H1 (cell line): ENCODE measurements at regions not wholly inside any gene's neighbourhood (a gene's known extent, or its start where the extent isn't known, plus 50 kb on each side); places are given as distances from the start of the nearest gene placed in this dataset.

ENCODE experiments used
- CTCF ChIA-PET: fragments of 300-600 bp; sonication (Branson Sonifier 250); formaldehyde crosslinking; loops from one replicate; lab custom pipeline; 2021; ENCODE audit not compliant: partially characterized antibody; lab: Charles Lee
- POLR2A ChIA-PET: fragments of 300-600 bp; sonication (Branson Sonifier 250); formaldehyde crosslinking; loops from one replicate; lab custom pipeline; 2021; ENCODE audit warnings: inconsistent platforms; ENCODE audit not compliant: partially characterized antibody; lab: Charles Lee
- DNase-seq, 2 experiments: peaks; one replicate each; pipeline versions ENCODE4 v3.0.0 to v3.0.0-alpha.2; 2010 to 2022; ENCODE audit warnings: low spot score in 2 of 2, low read depth in 1 of 2, mixed read lengths in 1 of 2
- FAIRE-seq: peaks from 2 replicates; lab custom pipeline; 2011; peaks lifted over from hg19 to GRCh38; lab: Jason Lieb, UNC
- H2AFZ ChIP-seq: 2 replicates; pipeline ENCODE4 v1.8.1; 2012; ENCODE audit warnings: low read length, inconsistent platforms
- H2AK5ac ChIP-seq: 2 replicates; pipeline ENCODE4 v1.6.1; 2013; ENCODE audit warnings: low read depth, low read length
- H2BK120ac ChIP-seq: replicated peaks from 2 replicates; pipeline ENCODE3; 2013; ENCODE audit warnings: low read depth, low read length, inconsistent platforms
- H2BK12ac ChIP-seq: 2 replicates; pipeline ENCODE4 v1.6.1; 2013; ENCODE audit warnings: low read depth, low read length
- H2BK15ac ChIP-seq: 2 replicates; pipeline ENCODE4 v1.6.1; 2013; ENCODE audit warnings: low read length
- H2BK20ac ChIP-seq: 2 replicates; pipeline ENCODE4 v1.6.1; 2013; ENCODE audit warnings: low read length
- H2BK5ac ChIP-seq: 2 replicates; pipeline ENCODE4 v1.6.1; 2013; ENCODE audit warnings: low read depth, low read length
- H3K14ac ChIP-seq: 2 replicates; pipeline ENCODE4 v1.6.1; 2013; ENCODE audit warnings: inconsistent platforms; ENCODE audit not compliant: insufficient read length
- H3K18ac ChIP-seq: 2 replicates; pipeline ENCODE4 v1.6.1; 2013; ENCODE audit warnings: low read length; ENCODE audit errors: extremely low read depth
- H3K23ac ChIP-seq: 2 replicates; pipeline ENCODE4 v1.6.1; 2013; ENCODE audit warnings: inconsistent platforms; ENCODE audit not compliant: insufficient read length
- H3K23me2 ChIP-seq: 2 replicates; pipeline ENCODE4 v1.6.1; 2013; ENCODE audit warnings: low read depth, low read length
- H3K27ac ChIP-seq: 2 replicates; pipeline ENCODE4 v1.6.1; 2011; ENCODE audit warnings: low read depth, low read length, inconsistent platforms
- H3K27me3 ChIP-seq, 4 experiments: replicated peaks in 1 of 4; 1 replicate in 1 of 4; 2 replicates in 3 of 4; pipeline versions ENCODE4 v1.6.1 to v1.8.1; 2011 to 2013; ENCODE audit warnings: low read length in 3 of 4, mild to moderate bottlenecking in 3 of 4, inconsistent platforms in 2 of 4, mixed read lengths in 2 of 4, moderate library complexity in 1 of 4; ENCODE audit not compliant: control insufficient read depth in 3 of 4, insufficient read depth in 3 of 4; ENCODE audit errors: extremely low read depth in 1 of 4
- H3K36me3 ChIP-seq, 4 experiments: 2 replicates each; pipeline versions ENCODE4 v1.6.1 to v1.8.1; 2011 to 2013; ENCODE audit warnings: mild to moderate bottlenecking in 4 of 4, low read length in 3 of 4, moderate library complexity in 2 of 4, control low read depth in 1 of 4, inconsistent platforms in 1 of 4; ENCODE audit not compliant: insufficient read depth in 4 of 4, control insufficient read depth in 2 of 4
- H3K4ac ChIP-seq: replicated peaks from 2 replicates; pipeline ENCODE3; 2013; ENCODE audit warnings: low read length, low read depth, mixed read lengths, inconsistent platforms; ENCODE audit not compliant: insufficient read length
- H3K4me1 ChIP-seq, 4 experiments: replicated peaks in 1 of 4; 1 replicate in 1 of 4; 2 replicates in 3 of 4; pipeline versions ENCODE4 v1.6.1 to v1.8.1; 2011 to 2013; ENCODE audit warnings: low read length in 3 of 4, inconsistent platforms in 2 of 4, mixed read lengths in 1 of 4; ENCODE audit not compliant: insufficient read depth in 4 of 4, control insufficient read depth in 3 of 4
- H3K4me2 ChIP-seq, 2 experiments: 2 replicates each; pipeline versions ENCODE4 v1.6.1 to v1.8.1; 2011 to 2013; ENCODE audit warnings: low read depth in 2 of 2, low read length in 2 of 2, control low read depth in 1 of 2, inconsistent platforms in 1 of 2, mild to moderate bottlenecking in 1 of 2; ENCODE audit not compliant: insufficient read depth in 1 of 2
- H3K4me3 ChIP-seq, 4 experiments: fragments of 200-600, 300-600 bp in 1 of 4; sonication (generic), shearing (Covaris generic), sonication (Bioruptor Twin) in 1 of 4; 2 replicates each; pipeline versions ENCODE4 v1.5.1 to v1.8.1; 2011 to 2016; ENCODE audit warnings: low read length in 4 of 4, low read depth in 3 of 4, control low read depth in 2 of 4, inconsistent platforms in 2 of 4, mild to moderate bottlenecking in 2 of 4, mixed read lengths in 1 of 4, moderate library complexity in 1 of 4; ENCODE audit not compliant: insufficient read depth in 2 of 4; ENCODE audit errors: extremely low read depth in 1 of 4
- H3K56ac ChIP-seq: replicated peaks from 2 replicates; pipeline ENCODE3; 2013; ENCODE audit warnings: low read depth, mild to moderate bottlenecking, mixed read lengths, low read length, inconsistent platforms; ENCODE audit not compliant: insufficient read length
- H3K79me1 ChIP-seq: 2 replicates; pipeline ENCODE4 v1.6.1; 2013; ENCODE audit warnings: low read depth, low read length, control low read depth
- H3K79me2 ChIP-seq, 2 experiments: 2 replicates each; pipeline versions ENCODE4 v1.6.1 to v1.8.1; 2012 to 2013; ENCODE audit warnings: low read length in 2 of 2, mild to moderate bottlenecking in 2 of 2, inconsistent platforms in 1 of 2; ENCODE audit not compliant: insufficient read depth in 2 of 2, control insufficient read depth in 1 of 2
- H3K9ac ChIP-seq, 4 experiments: replicated peaks in 1 of 4; 1 replicate in 1 of 4; 2 replicates in 3 of 4; pipeline versions ENCODE4 v1.6.1 to v1.8.1; 2011 to 2013; ENCODE audit warnings: low read depth in 3 of 4, low read length in 3 of 4, control low read depth in 2 of 4, mild to moderate bottlenecking in 2 of 4, moderate library complexity in 2 of 4, inconsistent platforms in 1 of 4; ENCODE audit errors: extremely low read depth in 1 of 4
- H3K9me3 ChIP-seq, 2 experiments: 2 replicates each; pipeline versions ENCODE4 v1.6.1 to v1.8.1; 2012 to 2013; ENCODE audit warnings: mild to moderate bottlenecking in 2 of 2, moderate library complexity in 2 of 2, control low read depth in 1 of 2, inconsistent platforms in 1 of 2, low read depth in 1 of 2, low read length in 1 of 2, mixed read lengths in 1 of 2; ENCODE audit not compliant: insufficient read depth in 2 of 2
- H4K20me1 ChIP-seq, 2 experiments: replicated peaks in 1 of 2; 2 replicates each; pipeline versions ENCODE3 to v1.8.1; 2011 to 2013; ENCODE audit warnings: inconsistent platforms in 2 of 2, low read length in 2 of 2, mild to moderate bottlenecking in 1 of 2; ENCODE audit not compliant: insufficient read depth in 2 of 2, control insufficient read depth in 1 of 2
- H4K5ac ChIP-seq: 2 replicates; pipeline ENCODE4 v1.6.1; 2013; ENCODE audit warnings: low read length, low read depth, mixed read lengths, inconsistent platforms; ENCODE audit not compliant: insufficient read length
- H4K8ac ChIP-seq: 2 replicates; pipeline ENCODE4 v1.8.0; 2013; ENCODE audit warnings: mild to moderate bottlenecking, moderate library complexity, low read length, inconsistent platforms; ENCODE audit not compliant: insufficient read depth; ENCODE audit errors: extremely low read depth
- H4K91ac ChIP-seq: replicated peaks from 2 replicates; pipeline ENCODE3; 2013; ENCODE audit warnings: low read length, mixed read lengths, inconsistent platforms; ENCODE audit not compliant: insufficient read length
- CEBPB ChIP-seq: IDR thresholded peaks from 2 replicates; pipeline ENCODE4 v1.6.1; 2012; ENCODE audit warnings: low read depth, low read length
- CHD2 ChIP-seq: IDR thresholded peaks from 2 replicates; pipeline ENCODE4 v1.6.1; 2012; ENCODE audit warnings: low read length, improper control_type of control experiment
- CTBP2 ChIP-seq: IDR thresholded peaks from 2 replicates; pipeline ENCODE4 v1.7.0; 2011; ENCODE audit warnings: borderline replicate concordance, mild to moderate bottlenecking, moderate library complexity, mixed read lengths, low read length; ENCODE audit not compliant: insufficient read depth, insufficient read length
- EZH2 ChIP-seq: fragments of 200-600 bp; sonication (generic); IDR thresholded peaks from 2 replicates; pipeline ENCODE4 v1.7.1; 2012; ENCODE audit warnings: low read depth, mild to moderate bottlenecking, moderate library complexity, low read length, inconsistent platforms; ENCODE audit not compliant: severe bottlenecking
- RAD21 ChIP-seq, 2 experiments: IDR thresholded peaks in 1 of 2; conservative IDR thresholded peaks in 1 of 2; 2 replicates each; pipeline ENCODE4 v1.6.1; 2011; ENCODE audit warnings: low read depth in 2 of 2, low read length in 2 of 2, improper control_type of control experiment in 1 of 2, inconsistent platforms in 1 of 2, mild to moderate bottlenecking in 1 of 2, moderate library complexity in 1 of 2
- RFX5 ChIP-seq: IDR thresholded peaks from 2 replicates; pipeline ENCODE4 v1.6.1; 2011; ENCODE audit warnings: low read depth, low read length, improper control_type of control experiment, borderline replicate concordance
- RXRA ChIP-seq: IDR thresholded peaks from 2 replicates; pipeline ENCODE4 v1.6.1; 2011; ENCODE audit warnings: low read depth, mild to moderate bottlenecking, low read length, moderate library complexity; ENCODE audit not compliant: insufficient read depth
- SP2 ChIP-seq: IDR thresholded peaks from 2 replicates; pipeline ENCODE4 v1.6.1; 2012; ENCODE audit warnings: mild to moderate bottlenecking, low read length, inconsistent platforms
- WGBS, 2 experiments: shearing (Covaris generic) in 1 of 2; methylation state at CpG; one replicate each; pipeline versions ENCODE4 v1.1.6 to v1.1.7; 2013 to 2015; ENCODE audit warnings: low lambda C conversion rate in 2 of 2, mixed read lengths in 2 of 2, inconsistent platforms in 1 of 2, low coverage in 1 of 2, missing lambda C conversion rate in 1 of 2; ENCODE audit not compliant: insufficient replicate concordance in 2 of 2, insufficient coverage in 1 of 2, insufficient read length in 1 of 2; ENCODE audit errors: extremely low coverage in 1 of 2, missing lambda C conversion rate in 1 of 2; 5-methylcytosine and 5-hydroxymethylcytosine counted together

DNA sequence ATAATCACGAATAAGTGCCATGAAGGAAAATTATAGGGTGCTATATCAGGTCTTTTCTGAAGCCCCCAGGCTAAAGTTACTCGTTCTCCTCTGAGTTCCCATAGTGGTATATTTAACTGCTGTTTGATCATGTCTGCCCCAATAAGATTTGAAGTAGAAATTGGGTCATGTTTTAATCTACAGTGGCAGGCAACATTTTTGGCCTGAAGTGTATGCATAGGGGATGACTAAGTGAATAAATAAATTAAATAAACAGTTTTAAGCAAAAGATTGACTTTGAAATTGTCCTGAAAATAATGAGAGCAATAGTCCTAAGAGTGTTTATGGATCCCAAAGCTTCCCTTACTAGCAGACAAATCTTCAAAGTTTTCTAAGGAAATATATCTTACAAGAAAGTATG, 500.9 kb downstream of the TNS1 start:
- Histone ChIP-seq H3K36me3 (no peaks in the 10 kb centered on the region), H3K18ac (no peak overlapping the region), H3K9me3 (no peaks in the 10 kb centered on the region), H2BK12ac (no peak overlapping the region), H4K91ac (no peak overlapping the region), H3K4me3 (no peak overlapping the region), H4K5ac (no peak overlapping the region), H2AK5ac (no peak overlapping the region), H3K79me1 (no peaks in the 10 kb centered on the region), H4K20me1 (no peaks in the 10 kb centered on the region), H3K4ac (no peak overlapping the region), H3K4me1 (no peaks in the 10 kb centered on the region), H2BK120ac (no peak overlapping the region), H4K8ac (no peak overlapping the region), H3K23ac (no peak overlapping the region), H3K27me3 (no peaks in the 10 kb centered on the region), H3K79me2 (no peaks in the 10 kb centered on the region), H3K27ac (no peak overlapping the region), H2BK15ac (no peak overlapping the region), H2AFZ (no peak overlapping the region), H3K14ac (no peak overlapping the region), H3K56ac (no peak overlapping the region), H3K9ac (no peak overlapping the region), H3K4me2 (no peak overlapping the region), H2BK5ac (no peak overlapping the region), H2BK20ac (no peak overlapping the region), H3K23me2 (no peaks in the 10 kb centered on the region)
- FAIRE-seq (no peak), DNase-seq (no peak)
- ChIA-PET CTCF (no interaction called here), POLR2A (no interaction called here)
- TF ChIP-seq EZH2 = no peak
- no peak for TF ChIP-seq RFX5
- TF ChIP-seq CEBPB = no peak
- TF ChIP-seq RXRA = no peak
- TF ChIP-seq RAD21 (IDR thresholded peaks at IDR 0.05 in 1 of 2, conservative IDR thresholded peaks at IDR 0.05 in 1 of 2; ENCODE audit: low read depth in 2 of 2, low read length in 2 of 2) = no peak
- no peak for TF ChIP-seq CHD2
- no peak for TF ChIP-seq CTBP2
- TF ChIP-seq SP2 = no peak
- 85% methylated on average over 2 of the region's 2 CpGs; no CpG with 5 or more reads in 1 of the 2 experiments for WGBS, 2 experiments
